DMS53 treated with DMSO at 0.1 percent for 48 hours (cell line): ENCODE measurements at regions not wholly inside any gene's neighbourhood (a gene's known extent, or its start where the extent isn't known, plus 50 kb on each side); places are given as distances from the start of the nearest gene placed in this dataset.

ENCODE experiments used
- DNase-seq: peaks from one replicate; lab custom pipeline; 2025; ENCODE audit not compliant: unreplicated experiment; lab: John Stamatoyannopoulos, UW

- no peak for DNase-seq
These were observed 141.2 kb downstream of the CD8B2 start for GRCh38 chr2:106628377-106628776.

GRCh38 chr2:106629981-106630380, 142.8 kb downstream of the CD8B2 start:
- no peak for DNase-seq

- no peak for DNase-seq
These were observed 144.1 kb downstream of the CD8B2 start for GRCh38 chr2:106631281-106631680.

- DNase-seq: peak; percentile 73
These were observed 150.9 kb downstream of the CD8B2 start for GRCh38 chr2:106638043-106638442.

GRCh38 chr2:106638580-106638979, 151.4 kb downstream of the CD8B2 start:
- DNase-seq: peak; percentile 43

GRCh38 chr2:106642679-106643078, 155.5 kb downstream of the CD8B2 start:
- DNase-seq: peak; percentile 81

GRCh38 chr2:106644623-106645022, 157.5 kb downstream of the CD8B2 start:
- DNase-seq: no peak

GRCh38 chr2:106646605-106647004, 159.4 kb downstream of the CD8B2 start:
- no peak for DNase-seq

GRCh38 chr2:106649306-106649705, 162.1 kb downstream of the CD8B2 start:
- DNase-seq: no peak

GRCh38 chr2:106653465-106653864, 166.3 kb downstream of the CD8B2 start:
- no peak for DNase-seq

- DNase-seq: no peak
These were observed 171.5 kb downstream of the CD8B2 start for GRCh38 chr2:106658616-106659015.

GRCh38 chr2:106664669-106665068, 177.5 kb downstream of the CD8B2 start:
- DNase-seq: no peak

GRCh38 chr2:106667478-106668070, 180.4 kb downstream of the CD8B2 start:
- DNase-seq: no peak

GRCh38 chr2:106685180-106685897, 198.2 kb downstream of the CD8B2 start:
- DNase-seq: no peak

GRCh38 chr2:106686814-106687213, 199.2 kb downstream of the ST6GAL2 start:
- DNase-seq: no peak

GRCh38 chr2:106694964-106695470, 190.9 kb downstream of the ST6GAL2 start:
- DNase-seq: no peak

GRCh38 chr2:106695919-106696318, 190.0 kb downstream of the ST6GAL2 start:
- DNase-seq: no peak

- DNase-seq: no peak
These were observed 185.4 kb downstream of the ST6GAL2 start for GRCh38 chr2:106700616-106701015.

- no peak for DNase-seq
These were observed 184.6 kb downstream of the ST6GAL2 start for GRCh38 chr2:106701203-106702022.

- no peak for DNase-seq
These were observed 182.8 kb downstream of the ST6GAL2 start for GRCh38 chr2:106703161-106703560.

GRCh38 chr2:106704798-106705197, 181.2 kb downstream of the ST6GAL2 start:
- no peak for DNase-seq

GRCh38 chr2:106705877-106706276, 180.1 kb downstream of the ST6GAL2 start:
- DNase-seq: no peak
